ENCODE measurements at regions not wholly inside any gene's neighbourhood (a gene's known extent, or its start where the extent isn't known, plus 50 kb on each side); places are given as distances from the start of the nearest gene placed in this dataset.
A peak's percentile ranks its signal among the peaks of the same experiment; 100 is the strongest.
"Not testable (repeated sequence)": the region's sequence is repeated elsewhere in the genome, so short reads cannot be mapped to it uniquely, and the experiment has no call there.

DNA sequence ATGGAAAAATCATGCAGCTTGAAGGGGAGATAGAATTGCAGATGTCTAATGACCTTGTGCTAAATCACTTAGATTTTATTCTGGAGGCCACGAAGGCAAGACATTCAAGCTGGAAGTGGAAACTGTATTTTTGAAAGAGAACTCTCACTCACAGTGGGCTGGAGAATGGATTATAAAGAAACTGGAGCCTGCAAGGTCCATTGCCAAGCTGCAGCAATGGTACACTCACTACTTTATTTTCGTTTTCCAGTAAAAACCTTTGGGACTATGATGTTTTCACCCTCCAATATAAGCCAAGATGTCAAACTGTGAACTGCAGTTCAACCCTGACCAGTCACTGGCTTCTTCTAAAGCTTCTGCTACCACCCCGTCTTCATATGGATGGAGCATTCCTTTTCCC, 62.0 kb downstream of the SKIDA1 start:
- DNase-seq (ENCODE audit: low read depth in 4 of 4, low spot score in 3 of 4): no peak

DNA sequence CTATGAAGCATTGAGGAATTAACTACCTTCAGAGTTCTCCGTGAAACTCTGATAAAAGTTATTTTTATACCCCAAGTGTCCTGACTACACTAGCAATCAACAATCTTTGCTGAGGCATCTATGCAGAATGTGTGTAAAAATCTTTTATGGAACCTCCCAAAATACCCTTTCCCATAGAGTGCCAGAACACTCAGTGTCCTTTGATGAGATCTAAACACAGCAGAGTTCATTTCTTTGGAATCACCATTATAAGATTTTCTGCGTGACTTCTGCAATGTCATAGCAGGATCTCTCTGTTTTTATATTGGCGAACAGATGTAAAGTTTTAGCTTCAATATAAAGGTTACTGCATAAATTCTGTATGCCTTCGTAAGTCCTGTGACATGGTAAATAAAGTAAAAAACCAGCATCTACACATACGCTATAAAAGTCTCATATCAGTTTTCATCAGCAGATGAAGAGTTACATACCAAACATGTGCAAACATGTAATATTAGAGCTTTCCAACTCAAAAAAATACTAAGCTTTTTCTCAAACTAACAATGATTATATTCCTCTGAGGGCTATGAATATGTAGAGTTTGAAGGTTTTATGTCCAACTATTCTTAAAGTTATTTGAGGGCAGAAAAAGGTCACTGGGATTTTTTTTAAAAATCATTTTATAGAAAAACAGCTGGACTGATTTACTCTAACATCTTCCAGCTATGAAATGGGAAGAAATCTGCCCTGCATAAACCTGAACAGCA, 67.2 kb downstream of the SKIDA1 start:
- DNase-seq (ENCODE audit: low read depth in 4 of 4, low spot score in 3 of 4): peak; percentile 47 to 66 (median 51)

DNA sequence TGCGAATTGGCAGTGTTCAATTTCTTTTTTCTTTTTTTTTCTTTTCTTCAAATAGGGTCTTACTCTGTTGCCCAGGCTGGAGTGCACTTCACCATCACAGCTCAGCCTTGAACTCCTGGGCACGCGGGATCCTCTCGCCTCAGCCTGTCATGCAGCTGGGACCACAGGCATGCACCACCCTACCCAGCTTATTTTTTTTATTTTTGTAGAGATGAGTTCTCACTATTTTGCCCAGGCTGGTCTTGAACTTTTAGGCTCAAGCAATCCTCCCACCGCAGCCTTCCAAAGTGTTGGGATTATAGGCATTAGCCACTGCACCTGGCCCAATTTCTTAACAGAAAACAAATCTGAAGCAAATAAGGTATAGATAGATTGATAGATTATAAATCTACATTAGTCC, 69.3 kb downstream of the SKIDA1 start:
- DNase-seq (ENCODE audit: low read depth in 4 of 4, low spot score in 3 of 4): no peak

DNA sequence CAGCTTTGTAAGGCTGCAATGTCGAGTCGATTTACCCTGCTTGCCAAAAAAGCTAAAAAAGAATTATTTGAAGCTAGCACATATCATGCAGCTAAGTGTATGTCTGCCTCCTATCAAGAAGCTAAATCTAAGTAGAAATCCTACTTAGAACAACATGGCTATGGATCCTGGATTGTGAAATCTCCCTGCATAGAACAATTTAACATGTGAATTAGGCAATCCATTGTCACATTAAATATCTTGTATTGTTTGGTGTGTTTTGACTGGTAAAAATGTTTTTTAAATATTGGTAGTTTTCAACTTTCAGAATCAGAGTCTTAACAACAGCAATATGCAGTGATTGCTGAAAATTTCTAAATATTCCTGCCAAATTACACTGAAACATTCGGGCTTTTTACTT, 73.3 kb downstream of the SKIDA1 start:
- DNase-seq (ENCODE audit: low read depth in 4 of 4, low spot score in 3 of 4): no peak

DNA sequence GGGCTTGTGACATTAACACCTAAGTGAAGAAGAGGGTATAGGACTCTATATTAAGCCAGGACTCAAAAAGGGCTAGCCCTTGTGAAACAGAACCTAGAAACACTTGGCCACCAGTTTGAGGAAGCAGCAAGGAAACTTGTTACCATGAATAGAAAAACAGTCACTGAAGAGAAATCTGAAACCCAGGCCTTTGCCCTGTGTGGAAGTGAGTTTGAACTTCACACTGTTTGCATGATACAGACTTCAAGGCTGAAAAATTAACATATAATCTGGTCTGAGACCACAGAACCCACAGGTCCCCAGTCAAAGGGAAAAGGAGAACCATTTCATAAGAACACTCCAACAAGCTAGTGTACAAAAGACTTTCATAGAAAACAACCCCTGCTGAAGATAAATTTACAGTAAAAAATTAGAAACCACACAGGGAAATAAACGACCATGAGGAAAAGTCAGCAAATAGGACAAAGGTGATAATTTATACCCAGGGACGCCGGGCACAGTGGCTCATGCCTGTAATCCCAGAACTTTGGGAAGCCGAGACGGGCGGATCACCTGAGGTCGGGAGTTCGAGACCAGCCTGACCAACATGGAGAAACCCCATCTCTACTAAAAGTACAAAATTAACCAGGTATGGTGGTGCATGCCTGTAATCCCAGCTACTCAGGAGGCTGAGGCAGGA, 76.1 kb downstream of the SKIDA1 start:
- no peak for DNase-seq (ENCODE audit: low read depth in 4 of 4, low spot score in 3 of 4)

DNA sequence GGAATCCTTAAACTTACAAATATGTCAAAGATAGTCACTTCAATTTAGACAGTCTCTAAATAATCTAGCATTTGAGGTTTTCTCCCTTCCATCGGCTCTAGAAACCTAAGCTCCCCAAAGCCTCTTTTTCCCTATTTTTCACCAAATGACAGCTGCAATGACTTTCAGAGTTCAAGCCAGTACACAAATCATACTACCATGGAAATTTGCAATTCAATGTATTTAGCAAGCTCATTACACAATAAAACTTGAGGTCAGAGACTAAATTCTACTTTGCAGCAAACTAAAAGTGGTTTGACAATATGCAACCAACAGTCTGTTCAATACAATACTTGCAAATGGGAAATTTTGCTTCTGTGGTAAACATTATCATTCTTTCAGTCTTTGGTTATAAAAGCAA, 80.3 kb downstream of the SKIDA1 start:
- no peak for DNase-seq (ENCODE audit: low read depth in 4 of 4, low spot score in 3 of 4)

DNA sequence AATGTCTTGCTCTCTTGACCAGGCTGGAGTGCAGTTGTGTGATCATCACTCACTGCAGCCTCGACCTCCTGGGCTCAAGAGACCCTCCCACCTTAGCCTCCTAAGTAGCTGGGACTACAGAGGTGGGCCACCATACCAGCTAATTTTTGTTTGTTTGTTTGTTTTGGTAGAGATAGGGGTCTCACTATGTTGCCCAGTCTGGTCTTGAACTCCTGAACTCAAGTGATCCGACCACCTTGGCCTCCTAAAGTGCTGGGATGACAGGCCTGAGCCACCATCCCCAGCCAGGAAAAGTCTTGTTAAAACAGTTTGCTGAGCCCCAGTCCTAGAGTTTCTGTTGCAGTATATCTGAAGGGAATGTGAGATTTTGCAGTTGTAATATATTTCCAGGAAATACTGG, 83.9 kb downstream of the SKIDA1 start:
- DNase-seq (ENCODE audit: low read depth in 4 of 4, low spot score in 3 of 4): no peak

DNA sequence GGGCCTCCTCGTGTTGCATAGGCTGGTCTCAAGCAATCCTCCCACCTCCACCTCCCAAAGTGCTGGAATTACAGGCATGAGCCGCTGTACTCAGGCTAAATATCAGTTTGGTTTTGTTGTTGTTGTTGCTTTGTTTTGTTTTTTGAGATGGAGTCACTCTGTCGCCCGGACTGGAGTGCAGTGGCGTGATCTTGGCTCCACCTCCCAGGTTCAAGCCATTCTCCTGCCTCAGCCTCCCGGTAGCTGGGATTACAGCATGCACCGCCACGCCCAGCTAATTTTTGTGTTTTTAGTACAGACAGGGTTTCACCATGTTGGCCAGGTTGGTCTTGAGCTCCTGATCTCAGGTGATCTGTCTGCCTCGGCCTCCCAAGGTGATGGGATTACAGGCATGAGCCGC, 86.6 kb downstream of the SKIDA1 start:
- DNase-seq (ENCODE audit: low read depth in 4 of 4, low spot score in 3 of 4): not testable (repeated sequence)

DNA sequence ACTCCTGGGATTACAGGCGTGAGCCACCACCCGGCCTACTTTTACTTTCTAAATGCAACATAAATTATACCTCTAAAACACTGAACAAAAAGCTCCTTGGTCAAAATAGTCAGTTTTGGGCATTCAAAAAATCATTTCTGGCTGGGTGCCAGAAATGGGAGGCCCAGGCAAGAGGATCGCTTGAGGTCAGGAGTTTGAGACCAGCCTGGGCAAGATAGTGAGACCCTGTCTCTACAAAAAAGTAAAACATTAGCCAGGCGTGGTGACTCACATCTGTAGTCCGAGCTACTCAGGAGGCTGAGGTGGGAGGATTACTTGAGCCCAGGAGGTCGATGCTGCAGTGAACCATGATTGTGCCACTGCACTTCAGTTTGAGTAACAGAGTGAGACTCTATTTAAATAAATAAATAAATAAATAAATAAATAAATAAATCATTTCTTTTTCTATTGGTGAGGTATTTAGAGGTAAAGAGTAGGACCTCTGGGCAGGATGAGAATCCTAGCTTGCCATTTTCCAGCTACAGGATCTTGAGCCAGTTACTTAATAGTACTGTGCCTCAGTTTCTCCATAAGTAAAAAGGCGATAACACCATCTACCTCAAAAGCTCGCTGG, 87.6 kb downstream of the SKIDA1 start:
- no peak for DNase-seq (ENCODE audit: low read depth in 4 of 4, low spot score in 3 of 4)

DNA sequence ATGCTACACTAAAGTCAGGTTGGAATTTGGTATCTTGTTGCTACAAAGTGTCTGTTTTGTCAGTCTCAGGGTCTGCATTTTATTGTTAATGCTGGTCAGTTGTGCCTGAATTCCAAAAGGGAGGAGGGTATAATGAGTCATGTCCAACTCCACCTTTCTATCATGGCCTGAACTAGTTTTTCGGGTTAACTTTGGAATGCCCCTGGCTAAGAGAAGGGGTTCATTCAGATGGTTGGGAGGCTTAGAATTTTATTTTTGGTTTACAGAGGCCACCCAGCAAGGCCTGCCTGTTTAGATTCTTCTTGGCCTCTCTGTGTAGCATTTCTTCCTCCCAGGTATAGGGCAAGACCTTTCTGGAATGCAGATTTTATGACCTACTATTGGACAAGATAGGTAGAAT, 93.2 kb downstream of the SKIDA1 start:
- no peak for DNase-seq (ENCODE audit: low read depth in 4 of 4, low spot score in 3 of 4)

DNA sequence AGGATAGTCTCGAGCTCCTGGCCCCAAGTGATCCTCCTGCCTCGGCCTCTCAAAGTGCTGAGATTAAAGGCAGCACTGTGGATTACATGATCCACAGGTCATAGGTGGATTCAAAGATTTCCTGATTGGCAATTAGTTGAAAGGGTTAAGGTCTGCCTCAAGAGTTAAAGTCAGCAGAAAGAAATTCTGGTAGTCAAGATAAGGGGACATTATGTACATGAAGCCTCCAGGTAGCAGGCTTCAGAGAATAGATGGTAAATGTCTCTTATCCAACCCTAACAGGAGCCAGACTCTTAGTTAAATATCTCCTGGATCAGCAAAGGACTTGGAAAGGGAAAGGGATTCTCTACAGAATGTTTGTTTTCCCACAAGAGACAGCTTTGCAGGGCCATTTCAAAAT, 93.7 kb downstream of the SKIDA1 start:
- DNase-seq (ENCODE audit: low read depth in 4 of 4, low spot score in 3 of 4): no peak

DNA sequence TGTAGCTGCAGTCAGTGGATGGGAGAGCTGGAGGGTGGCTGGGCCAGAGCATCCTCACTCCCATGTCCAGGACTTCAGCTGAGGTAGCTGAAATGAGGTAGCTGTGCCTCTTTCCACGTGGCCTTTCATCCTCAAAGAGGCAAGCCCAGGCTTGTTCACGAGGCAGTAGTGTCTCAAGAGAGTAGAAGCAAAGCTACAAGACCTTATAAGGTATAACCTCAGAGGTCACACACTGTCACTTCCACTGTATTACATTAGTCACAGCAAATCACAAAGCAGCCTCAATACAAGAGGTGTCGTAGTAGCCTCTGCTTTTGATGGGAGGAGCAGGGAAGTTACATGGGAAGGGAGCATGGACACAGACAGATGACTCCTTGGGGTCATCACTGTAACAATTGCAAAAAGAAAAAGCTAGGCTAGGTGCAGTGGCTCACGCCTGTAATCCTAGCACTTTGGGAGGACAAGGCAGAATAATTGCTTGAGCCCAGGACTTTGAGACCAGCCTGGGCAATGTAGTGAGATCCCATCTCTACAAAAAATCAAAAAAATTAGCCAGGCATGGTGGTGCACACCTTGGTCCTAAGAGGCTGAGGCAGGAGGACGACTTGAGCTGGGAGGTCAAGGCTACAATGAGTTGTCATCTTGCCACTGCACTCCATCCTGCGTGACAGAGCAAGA, 97.5 kb downstream of the SKIDA1 start:
- DNase-seq (ENCODE audit: low read depth in 4 of 4, low spot score in 3 of 4): no peak

DNA sequence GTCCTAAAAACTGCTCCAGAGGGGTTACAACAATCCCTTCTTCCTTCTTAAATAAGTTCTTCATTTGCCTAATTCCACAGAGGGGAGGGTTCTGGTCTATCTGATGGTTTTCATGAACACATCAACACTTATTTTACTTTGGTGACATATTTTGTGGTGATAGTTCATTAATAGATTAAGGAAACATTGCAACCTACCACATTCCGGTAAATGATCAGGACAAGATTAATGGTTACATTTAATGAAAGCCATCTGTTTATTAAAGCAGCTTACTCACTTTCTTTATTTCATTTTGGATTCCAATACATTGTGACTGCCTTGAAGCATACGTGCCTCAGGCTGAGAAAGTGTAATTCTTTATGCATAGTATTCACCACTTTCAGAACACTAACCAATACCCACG, 101.0 kb downstream of the SKIDA1 start:
- no peak for DNase-seq (ENCODE audit: low read depth in 4 of 4, low spot score in 3 of 4)

DNA sequence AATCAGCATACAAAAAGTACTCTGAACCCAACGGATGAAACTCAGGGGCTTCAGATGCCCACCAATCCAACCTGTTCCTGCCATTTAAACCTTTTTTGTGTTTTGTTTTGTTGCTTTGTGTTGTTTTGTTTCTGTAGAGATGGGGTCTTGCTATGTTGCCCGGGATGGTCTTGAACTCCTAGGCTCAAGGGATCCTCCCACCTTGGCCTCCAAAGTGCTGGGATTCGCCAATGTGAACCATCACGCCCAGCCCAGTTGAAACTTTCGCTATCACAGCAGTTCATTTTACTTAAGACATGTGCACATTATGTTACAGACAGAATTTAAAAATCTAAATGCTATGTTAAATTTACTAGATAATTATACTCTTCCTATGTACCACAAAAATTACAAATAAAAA, 101.6 kb downstream of the SKIDA1 start:
- no peak for DNase-seq (ENCODE audit: low read depth in 4 of 4, low spot score in 3 of 4)

DNA sequence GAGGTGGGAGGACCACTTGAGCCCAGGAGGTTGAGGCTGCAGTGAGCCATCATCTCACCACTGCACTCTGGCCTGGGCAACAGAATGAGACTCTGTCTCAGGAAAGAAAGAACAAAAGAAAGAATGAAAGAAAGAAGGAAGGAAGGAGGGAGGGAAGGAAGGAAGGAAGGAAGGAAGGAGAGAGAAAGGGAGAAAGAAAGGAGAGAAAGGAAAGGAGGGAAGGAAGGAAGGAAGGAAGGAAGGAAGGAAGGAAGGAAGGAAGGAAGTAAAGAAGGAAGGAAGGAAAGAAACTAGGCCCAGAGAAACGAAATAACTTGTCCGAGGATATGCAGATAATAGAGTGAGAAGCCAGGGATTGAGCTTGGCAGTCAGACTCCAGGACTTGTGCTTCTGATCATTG, 102.1 kb downstream of the SKIDA1 start:
- DNase-seq (ENCODE audit: low read depth in 4 of 4, low spot score in 3 of 4): no peak

DNA sequence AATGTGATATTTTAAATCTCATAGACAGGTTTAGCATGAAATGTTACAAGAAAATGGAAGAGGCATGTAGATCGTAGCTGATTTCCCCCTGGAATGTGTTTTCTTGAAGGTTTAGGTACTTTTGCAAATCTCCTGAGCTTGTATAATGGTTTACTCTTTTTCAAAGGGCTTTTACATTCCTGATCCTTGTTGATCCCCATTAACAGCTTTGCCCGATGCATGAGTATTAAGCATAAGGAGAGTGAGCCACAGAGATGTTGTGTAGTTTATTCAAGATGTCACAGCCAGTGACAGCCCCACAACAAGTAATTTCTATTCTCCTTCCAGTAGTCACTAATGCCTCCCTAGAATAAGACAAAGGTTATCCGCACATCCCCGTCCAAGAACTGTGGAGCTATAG, 103.7 kb downstream of the SKIDA1 start:
- DNase-seq (ENCODE audit: low read depth in 4 of 4, low spot score in 3 of 4): no peak

DNA sequence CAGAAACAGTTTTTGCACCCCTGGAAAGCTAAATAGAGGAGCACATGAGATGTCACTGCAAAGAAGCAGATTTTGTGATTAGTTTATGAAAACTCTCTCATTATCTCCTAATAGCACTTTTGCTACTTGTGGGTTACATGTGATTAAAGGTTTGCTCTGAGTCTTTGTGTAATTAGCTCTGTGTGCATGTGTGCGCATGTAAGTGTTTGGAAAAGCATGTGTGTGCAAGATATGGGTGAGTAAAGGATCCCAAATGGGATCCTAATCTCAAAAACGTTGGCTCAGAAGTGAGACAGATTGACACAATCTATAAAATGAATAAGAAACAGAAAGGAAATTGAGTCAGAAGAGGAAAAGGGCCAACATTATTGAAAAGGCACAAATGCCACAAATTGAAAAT, 104.5 kb downstream of the SKIDA1 start:
- no peak for DNase-seq (ENCODE audit: low read depth in 4 of 4, low spot score in 3 of 4)

DNA sequence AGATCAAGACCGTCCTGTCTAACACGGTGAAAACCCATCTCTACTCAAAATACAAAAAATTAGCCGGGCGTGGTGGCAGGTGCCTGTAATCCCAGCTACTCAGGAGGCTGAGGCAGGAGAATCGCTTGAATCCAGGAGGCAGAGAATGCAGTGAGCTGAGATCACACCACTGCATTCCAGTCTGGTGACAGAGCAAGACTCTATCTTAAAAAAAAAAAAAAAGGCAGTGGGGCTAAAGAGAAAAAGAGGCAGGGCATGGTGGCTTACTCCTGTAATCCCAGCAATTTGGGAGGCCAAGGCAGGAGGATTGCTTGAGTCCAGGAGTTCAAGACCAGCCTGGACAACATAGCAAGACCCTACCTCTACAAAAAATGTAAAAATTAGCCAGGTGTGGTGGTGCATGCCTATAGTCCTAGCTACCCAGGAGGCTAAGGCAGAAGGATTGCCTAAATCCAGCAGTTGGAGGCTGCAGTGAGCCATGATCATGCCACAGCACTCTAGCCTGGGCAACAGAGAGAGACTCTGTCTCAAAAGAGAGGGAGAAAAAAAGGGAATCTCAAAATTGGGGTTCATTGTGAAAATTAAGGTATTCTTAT, 106.4 kb downstream of the SKIDA1 start:
- not testable (repeated sequence) for DNase-seq (ENCODE audit: low read depth in 4 of 4, low spot score in 3 of 4)

DNA sequence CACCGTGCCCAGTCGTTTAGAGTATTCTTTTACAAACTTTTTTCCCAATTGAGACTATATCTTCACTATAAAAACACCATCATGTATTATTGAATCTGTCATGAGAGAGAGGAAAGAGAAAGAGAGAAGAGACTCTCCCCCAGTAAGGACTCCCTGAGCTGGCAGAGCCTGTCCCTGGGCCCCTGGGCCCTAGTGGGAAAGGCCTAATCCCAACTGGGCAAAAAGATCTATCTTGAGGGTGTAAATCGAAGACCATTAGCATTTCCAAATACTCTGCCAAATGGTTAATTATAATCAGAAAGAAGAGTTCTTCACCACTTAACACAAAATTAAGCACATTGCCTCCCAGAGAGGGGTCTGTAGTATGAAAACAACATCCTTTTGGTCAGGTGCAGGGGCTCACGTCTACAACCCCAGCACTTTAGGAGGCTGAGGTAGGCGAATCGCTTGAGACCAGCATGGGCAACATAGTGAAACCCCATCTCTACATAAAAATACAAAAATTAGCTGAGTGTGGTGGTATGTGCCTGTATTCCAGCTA, 108.2 kb downstream of the SKIDA1 start:
- DNase-seq (ENCODE audit: low read depth in 4 of 4, low spot score in 3 of 4): no peak

DNA sequence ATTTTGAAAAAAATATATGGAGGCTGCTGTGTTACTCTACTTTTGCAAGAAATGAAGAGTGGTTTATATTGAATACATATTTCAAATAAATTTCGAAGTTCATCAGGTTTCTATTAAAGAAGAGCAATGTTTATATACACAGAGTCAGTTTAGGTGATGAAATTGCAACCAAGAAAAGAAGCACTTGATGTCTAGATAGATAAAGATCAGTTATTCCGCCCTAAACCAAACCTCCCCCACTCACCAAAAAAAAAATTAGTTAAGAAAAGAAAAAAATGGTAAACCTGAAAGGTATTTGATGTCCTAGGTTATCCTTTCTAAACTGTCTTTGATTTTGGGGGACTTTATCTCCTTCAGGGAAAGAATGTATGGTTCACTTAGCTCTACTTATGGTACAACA, 111.8 kb downstream of the SKIDA1 start:
- DNase-seq (ENCODE audit: low read depth in 4 of 4, low spot score in 3 of 4): no peak

DNA sequence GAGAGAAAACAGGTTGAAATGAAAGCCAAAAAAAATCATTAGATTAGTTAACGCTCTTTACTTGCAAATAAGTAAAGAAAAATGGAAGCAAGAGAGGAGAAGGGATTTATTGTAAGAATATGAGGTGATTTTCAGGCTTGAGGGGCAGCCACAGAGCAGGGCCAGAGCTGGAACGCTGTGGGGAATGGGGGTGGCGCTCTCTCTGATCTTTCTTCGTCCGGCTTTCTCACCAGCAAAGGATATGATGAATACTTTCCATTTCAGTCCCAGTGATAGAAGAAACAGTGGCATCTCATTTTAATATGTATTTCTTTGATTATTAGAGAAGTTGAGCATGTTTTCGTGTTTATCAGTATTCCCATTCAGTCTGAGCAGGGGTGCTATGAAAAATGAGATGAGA, 112.2 kb downstream of the SKIDA1 start:
- DNase-seq (ENCODE audit: low read depth in 4 of 4, low spot score in 3 of 4): no peak

Measured in left renal pelvis (tissue), 4 donors.